H1 (cell line): ENCODE measurements at regions not wholly inside any gene's neighbourhood (a gene's known extent, or its start where the extent isn't known, plus 50 kb on each side); places are given as distances from the start of the nearest gene placed in this dataset.

Experiments used
- TAF7 ChIP-seq: optimal IDR thresholded peaks from 2 replicates; pipeline ENCODE3; 2011; ENCODE audit warnings: low read depth, mild to moderate bottlenecking, inconsistent platforms, low read length, moderate library complexity, borderline replicate concordance
- TF ChIP-seq, protein P1 (sequence below): fragments of 300-600 bp; sonication (generic); IDR thresholded peaks from 2 replicates; pipeline ENCODE4 v1.7.1; 2012; ENCODE audit warnings: low read length, moderate library complexity, mild to moderate bottlenecking, inconsistent platforms; ENCODE audit not compliant: insufficient replicate concordance

DNA sequence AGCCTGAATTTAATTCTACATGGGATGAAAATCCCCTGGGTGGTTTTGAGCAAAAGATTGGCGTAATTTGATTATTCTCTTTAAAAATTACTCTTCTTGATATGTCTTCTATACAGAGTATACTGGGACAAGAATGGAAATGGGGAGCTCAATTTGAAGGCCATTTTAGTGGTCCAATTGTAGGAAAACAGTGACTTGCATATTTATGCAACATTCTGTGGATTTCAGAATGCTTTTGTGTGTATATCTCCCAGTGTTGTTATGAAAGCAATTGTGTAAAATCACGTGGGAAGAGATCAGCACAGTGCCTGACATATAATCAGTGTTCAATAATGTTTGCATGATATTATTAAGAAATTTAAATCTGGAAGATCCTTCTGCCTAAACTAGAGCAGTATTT lies 575.9 kb upstream of the PBX1 start (continued):
- TF ChIP-seq, protein P1, sequence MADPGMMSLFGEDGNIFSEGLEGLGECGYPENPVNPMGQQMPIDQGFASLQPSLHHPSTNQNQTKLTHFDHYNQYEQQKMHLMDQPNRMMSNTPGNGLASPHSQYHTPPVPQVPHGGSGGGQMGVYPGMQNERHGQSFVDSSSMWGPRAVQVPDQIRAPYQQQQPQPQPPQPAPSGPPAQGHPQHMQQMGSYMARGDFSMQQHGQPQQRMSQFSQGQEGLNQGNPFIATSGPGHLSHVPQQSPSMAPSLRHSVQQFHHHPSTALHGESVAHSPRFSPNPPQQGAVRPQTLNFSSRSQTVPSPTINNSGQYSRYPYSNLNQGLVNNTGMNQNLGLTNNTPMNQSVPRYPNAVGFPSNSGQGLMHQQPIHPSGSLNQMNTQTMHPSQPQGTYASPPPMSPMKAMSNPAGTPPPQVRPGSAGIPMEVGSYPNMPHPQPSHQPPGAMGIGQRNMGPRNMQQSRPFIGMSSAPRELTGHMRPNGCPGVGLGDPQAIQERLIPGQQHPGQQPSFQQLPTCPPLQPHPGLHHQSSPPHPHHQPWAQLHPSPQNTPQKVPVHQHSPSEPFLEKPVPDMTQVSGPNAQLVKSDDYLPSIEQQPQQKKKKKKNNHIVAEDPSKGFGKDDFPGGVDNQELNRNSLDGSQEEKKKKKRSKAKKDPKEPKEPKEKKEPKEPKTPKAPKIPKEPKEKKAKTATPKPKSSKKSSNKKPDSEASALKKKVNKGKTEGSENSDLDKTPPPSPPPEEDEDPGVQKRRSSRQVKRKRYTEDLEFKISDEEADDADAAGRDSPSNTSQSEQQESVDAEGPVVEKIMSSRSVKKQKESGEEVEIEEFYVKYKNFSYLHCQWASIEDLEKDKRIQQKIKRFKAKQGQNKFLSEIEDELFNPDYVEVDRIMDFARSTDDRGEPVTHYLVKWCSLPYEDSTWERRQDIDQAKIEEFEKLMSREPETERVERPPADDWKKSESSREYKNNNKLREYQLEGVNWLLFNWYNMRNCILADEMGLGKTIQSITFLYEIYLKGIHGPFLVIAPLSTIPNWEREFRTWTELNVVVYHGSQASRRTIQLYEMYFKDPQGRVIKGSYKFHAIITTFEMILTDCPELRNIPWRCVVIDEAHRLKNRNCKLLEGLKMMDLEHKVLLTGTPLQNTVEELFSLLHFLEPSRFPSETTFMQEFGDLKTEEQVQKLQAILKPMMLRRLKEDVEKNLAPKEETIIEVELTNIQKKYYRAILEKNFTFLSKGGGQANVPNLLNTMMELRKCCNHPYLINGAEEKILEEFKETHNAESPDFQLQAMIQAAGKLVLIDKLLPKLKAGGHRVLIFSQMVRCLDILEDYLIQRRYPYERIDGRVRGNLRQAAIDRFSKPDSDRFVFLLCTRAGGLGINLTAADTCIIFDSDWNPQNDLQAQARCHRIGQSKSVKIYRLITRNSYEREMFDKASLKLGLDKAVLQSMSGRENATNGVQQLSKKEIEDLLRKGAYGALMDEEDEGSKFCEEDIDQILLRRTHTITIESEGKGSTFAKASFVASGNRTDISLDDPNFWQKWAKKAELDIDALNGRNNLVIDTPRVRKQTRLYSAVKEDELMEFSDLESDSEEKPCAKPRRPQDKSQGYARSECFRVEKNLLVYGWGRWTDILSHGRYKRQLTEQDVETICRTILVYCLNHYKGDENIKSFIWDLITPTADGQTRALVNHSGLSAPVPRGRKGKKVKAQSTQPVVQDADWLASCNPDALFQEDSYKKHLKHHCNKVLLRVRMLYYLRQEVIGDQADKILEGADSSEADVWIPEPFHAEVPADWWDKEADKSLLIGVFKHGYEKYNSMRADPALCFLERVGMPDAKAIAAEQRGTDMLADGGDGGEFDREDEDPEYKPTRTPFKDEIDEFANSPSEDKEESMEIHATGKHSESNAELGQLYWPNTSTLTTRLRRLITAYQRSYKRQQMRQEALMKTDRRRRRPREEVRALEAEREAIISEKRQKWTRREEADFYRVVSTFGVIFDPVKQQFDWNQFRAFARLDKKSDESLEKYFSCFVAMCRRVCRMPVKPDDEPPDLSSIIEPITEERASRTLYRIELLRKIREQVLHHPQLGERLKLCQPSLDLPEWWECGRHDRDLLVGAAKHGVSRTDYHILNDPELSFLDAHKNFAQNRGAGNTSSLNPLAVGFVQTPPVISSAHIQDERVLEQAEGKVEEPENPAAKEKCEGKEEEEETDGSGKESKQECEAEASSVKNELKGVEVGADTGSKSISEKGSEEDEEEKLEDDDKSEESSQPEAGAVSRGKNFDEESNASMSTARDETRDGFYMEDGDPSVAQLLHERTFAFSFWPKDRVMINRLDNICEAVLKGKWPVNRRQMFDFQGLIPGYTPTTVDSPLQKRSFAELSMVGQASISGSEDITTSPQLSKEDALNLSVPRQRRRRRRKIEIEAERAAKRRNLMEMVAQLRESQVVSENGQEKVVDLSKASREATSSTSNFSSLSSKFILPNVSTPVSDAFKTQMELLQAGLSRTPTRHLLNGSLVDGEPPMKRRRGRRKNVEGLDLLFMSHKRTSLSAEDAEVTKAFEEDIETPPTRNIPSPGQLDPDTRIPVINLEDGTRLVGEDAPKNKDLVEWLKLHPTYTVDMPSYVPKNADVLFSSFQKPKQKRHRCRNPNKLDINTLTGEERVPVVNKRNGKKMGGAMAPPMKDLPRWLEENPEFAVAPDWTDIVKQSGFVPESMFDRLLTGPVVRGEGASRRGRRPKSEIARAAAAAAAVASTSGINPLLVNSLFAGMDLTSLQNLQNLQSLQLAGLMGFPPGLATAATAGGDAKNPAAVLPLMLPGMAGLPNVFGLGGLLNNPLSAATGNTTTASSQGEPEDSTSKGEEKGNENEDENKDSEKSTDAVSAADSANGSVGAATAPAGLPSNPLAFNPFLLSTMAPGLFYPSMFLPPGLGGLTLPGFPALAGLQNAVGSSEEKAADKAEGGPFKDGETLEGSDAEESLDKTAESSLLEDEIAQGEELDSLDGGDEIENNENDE = no peak
- no peak for TF ChIP-seq TAF7
